Activated naive CD4-positive, alpha-beta T cell treated with anti-CD3 and anti-CD28 coated beads for 36 hours (primary cell): ENCODE measurements at regions not wholly inside any gene's neighbourhood (a gene's known extent, or its start where the extent isn't known, plus 50 kb on each side); places are given as distances from the start of the nearest gene placed in this dataset.

Experiments
- CTCF ChIA-PET: fragments of 350-600 bp; sonication (Branson Sonifier 250); formaldehyde crosslinking; loops from one replicate; lab custom pipeline; 2021; ENCODE audit warnings: antibody characterized with exemption; lab: Charles Lee
- DNase-seq: peaks from one replicate; pipeline ENCODE4 v3.0.0-alpha.2; 2020
- H3K27ac Mint-ChIP-seq: one replicate; pipeline ENCODE4 v1.8.0; 2021; ENCODE audit warnings: mild to moderate bottlenecking, mixed read lengths
- H3K27me3 Mint-ChIP-seq: one replicate; pipeline ENCODE4 v1.8.0; 2021; ENCODE audit warnings: low read depth, mixed read lengths
- H3K36me3 Mint-ChIP-seq: one replicate; pipeline ENCODE4 v1.8.0; 2021; ENCODE audit warnings: low read depth, mixed read lengths
- H3K4me1 Mint-ChIP-seq: one replicate; pipeline ENCODE4 v1.8.0; 2021; ENCODE audit warnings: low read depth, mixed read lengths
- H3K4me3 Mint-ChIP-seq: one replicate; pipeline ENCODE4 v1.8.0; 2021; ENCODE audit warnings: mild to moderate bottlenecking, moderate library complexity, mixed read lengths
- H3K9me3 Mint-ChIP-seq: one replicate; pipeline ENCODE4 v1.8.0; 2021; ENCODE audit warnings: mixed read lengths
- intact Hi-C: fragments of 100-400 bp; cut with micrococcal nuclease; formaldehyde crosslinking; loops from one replicate; pipeline ENCODE4 v1.15.1; 2023

DNA sequence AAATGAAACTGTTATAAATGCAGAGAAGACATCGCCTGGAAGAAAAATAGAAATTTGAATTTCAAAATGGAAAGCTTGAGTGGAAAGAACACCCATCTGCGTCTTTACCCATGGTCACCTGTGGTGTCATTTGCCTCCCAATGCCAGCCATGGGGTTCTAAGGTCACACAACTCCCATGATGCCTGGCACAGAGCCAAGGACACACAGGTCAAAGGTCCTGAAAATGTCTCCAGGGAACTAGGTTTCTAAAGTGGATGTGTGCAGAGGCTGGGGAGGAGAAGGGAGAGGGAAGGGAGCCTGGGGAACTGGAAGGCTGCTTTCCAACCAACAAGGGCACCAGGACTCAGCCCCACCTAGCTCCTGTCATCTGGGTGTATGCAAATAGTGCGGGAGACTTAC is 724.0 kb upstream of the TMEM132C start:
- CTCF ChIA-PET, result no interaction called here
- Mint-ChIP-seq H3K4me3 (no peak overlapping the region), H3K4me1 (no peaks in the 10 kb centered on the region), H3K27me3 (no peaks in the 10 kb centered on the region), H3K36me3 (no peaks in the 10 kb centered on the region), H3K9me3 (no peaks in the 10 kb centered on the region), H3K27ac (no peak overlapping the region)
- no peak for DNase-seq
- intact Hi-C loops, result no loop called here

DNA sequence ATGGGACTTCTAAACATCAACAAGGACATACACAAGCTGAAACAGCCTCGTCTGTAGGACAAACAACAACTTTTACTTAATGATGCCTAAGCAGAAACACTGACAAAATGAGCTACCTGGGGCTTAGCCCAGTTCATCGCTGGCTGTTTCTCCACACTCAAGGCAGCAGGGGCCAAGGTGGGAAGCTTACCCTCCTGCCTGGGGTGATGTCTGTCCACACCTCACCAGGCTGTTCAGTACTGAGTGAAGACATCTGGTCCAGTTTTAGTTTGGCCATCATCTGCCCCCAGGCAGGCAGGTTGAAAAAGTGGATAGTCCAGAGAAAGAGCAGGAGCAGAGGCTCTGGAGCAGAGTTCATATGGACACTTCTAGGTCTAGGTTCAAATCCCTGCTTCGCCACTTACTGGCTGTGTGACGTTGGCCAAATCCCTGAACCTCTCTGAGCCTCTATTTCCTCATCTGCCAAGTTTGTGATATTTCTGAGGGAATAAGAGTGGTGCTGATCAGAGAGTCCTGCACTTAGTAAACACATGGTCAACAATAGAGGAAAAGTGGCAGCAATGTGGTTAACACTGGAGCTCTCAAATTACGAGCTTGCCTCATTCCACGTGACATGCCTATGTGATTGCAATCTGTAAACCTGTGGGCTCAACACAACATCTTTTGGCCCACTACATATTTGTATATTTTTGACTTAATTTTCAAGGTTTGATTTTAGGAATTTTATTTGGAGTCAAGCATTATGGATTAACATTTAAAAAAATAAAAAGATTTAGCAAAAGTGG is 720.1 kb upstream of the TMEM132C start:
- CTCF ChIA-PET, result no interaction called here
- H3K9me3 Mint-ChIP-seq, result peaks cover under 1% of the 10 kb centered on the region
- no peak for DNase-seq
- no peak overlapping the region for H3K27ac Mint-ChIP-seq
- H3K36me3 Mint-ChIP-seq, result no peaks in the 10 kb centered on the region
- intact Hi-C loops, result no loop called here
- no peaks in the 10 kb centered on the region for H3K27me3 Mint-ChIP-seq
- H3K4me3 Mint-ChIP-seq, result no peak overlapping the region
- H3K4me1 Mint-ChIP-seq, result no peaks in the 10 kb centered on the region

DNA sequence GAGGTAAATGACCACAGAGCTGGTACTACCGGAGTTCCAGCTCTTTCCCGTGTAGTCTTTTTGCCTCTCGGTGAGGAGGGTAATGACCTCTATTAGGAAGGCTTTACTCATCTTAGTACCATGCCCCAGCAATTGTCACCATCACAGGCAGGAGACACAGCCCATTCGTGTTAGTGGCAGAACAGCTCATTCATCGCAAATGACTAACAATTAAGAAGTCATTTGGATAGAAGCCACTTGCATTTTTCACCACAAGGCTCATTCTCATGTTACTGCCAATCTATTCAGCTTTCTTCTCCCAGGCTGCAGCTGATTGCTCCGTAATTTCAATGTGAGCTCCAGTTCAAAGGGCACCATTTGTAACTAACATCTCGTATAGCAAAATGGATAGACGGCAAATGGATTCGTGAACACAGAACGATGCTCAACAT is 718.8 kb upstream of the TMEM132C start:
- intact Hi-C loops, result no loop called here
- H3K36me3 Mint-ChIP-seq, result no peaks in the 10 kb centered on the region
- peaks cover 10% of the 10 kb centered on the region for H3K9me3 Mint-ChIP-seq
- DNase-seq, result no peak
- no peak overlapping the region for H3K27ac Mint-ChIP-seq
- H3K4me3 Mint-ChIP-seq, result no peak overlapping the region
- H3K4me1 Mint-ChIP-seq, result no peaks in the 10 kb centered on the region
- CTCF ChIA-PET, result no interaction called here
- no peaks in the 10 kb centered on the region for H3K27me3 Mint-ChIP-seq

GRCh38 chr12:127550271-127550670 is 716.7 kb upstream of the TMEM132C start:
- intact Hi-C loops, result loop anchor here (10.0 kb wide), 1 partner anchor 385 kb away; no protein-coding TSS in a partner anchor
- Mint-ChIP-seq H3K4me3 (no peak overlapping the region), H3K27me3 (peaks cover 3% of the 10 kb centered on the region), H3K9me3 (peaks cover 12% of the 10 kb centered on the region), H3K27ac (no peak overlapping the region), H3K36me3 (no peaks in the 10 kb centered on the region), H3K4me1 (no peaks in the 10 kb centered on the region)
- no peak for DNase-seq
- CTCF ChIA-PET, result no interaction called here

- no peaks in the 10 kb centered on the region for H3K4me1 Mint-ChIP-seq
Measured at GRCh38 chr12:127552838-127553237, 714.1 kb upstream of the TMEM132C start.

DNA sequence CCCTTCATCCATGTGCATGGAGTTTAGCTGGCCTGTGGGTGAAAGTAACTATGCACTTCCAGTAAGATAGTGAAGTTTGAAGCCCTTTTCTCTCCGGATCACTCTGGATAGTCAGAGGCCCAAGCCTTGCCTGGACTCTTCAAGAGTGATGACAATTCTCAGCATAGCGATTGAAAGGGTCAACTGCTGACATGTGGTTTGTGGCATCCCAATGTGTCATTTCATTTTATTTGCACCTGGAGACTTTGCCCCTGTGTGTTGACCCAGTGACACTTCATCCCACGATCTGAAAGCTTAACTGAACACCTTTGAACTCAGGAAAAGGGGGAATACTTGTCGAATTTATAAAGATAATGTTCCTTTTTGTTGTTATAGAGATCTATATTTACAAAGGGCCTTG is 711.9 kb upstream of the TMEM132C start:
- Mint-ChIP-seq H3K36me3 (no peaks in the 10 kb centered on the region), H3K27ac (no peak overlapping the region), H3K27me3 (peaks cover 6% of the 10 kb centered on the region), H3K9me3 (peaks cover 13% of the 10 kb centered on the region), H3K4me3 (no peak overlapping the region), H3K4me1 (peaks cover 11% of the 10 kb centered on the region)
- CTCF ChIA-PET, result no interaction called here
- intact Hi-C loops, result loop anchor here (5.0 to 10.0 kb wide), 3 partner anchors 390 to 783 kb away; no protein-coding TSS in a partner anchor
- DNase-seq, result no peak

More at GRCh38 chr12:127552838-127553237, 714.1 kb upstream of the TMEM132C start:
- intact Hi-C loops, result loop anchor here (10.0 kb wide), 1 partner anchor 388 kb away; no protein-coding TSS in a partner anchor
- Mint-ChIP-seq H3K27ac (no peak overlapping the region), H3K9me3 (peaks cover 12% of the 10 kb centered on the region), H3K4me3 (no peak overlapping the region), H3K36me3 (no peaks in the 10 kb centered on the region), H3K27me3 (peaks cover 6% of the 10 kb centered on the region)
- DNase-seq, result no peak
- CTCF ChIA-PET, result no interaction called here

DNA sequence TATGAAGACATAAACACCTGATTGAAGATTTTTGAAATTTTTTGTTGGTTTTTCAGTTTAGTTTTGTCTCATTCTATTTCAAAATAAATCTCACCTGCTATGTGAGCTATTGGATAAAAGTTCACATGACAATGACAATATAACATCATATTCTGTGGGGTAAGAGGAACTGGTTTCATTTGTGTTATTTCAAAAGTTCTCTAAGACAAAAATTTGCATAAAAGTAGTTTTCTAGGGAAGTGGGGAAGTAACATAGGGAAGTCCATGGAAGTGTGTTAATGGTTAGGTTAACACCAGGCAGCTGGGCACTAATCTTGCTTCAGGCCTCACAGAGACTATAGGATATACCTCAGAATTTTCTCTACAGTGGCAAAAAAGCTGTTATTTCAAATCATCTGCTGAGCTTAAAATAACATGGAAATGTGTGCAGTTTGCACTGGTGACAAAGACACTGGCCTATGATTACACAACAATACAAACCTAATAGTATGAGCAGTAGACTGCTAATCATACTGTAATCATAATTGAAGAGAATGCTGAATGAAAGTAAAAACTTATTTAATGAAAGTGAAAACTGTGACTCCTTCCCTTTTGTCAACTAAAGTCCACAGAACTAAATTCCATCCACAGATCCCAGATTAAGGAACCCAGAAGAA is 710.6 kb upstream of the TMEM132C start:
- intact Hi-C loops, result loop anchor here (5.0 to 10.0 kb wide), 3 partner anchors 392 to 784 kb away; no protein-coding TSS in a partner anchor
- Mint-ChIP-seq H3K36me3 (no peaks in the 10 kb centered on the region), H3K27ac (no peak overlapping the region), H3K9me3 (peaks cover 13% of the 10 kb centered on the region), H3K4me1 (peaks cover 11% of the 10 kb centered on the region), H3K4me3 (no peak overlapping the region), H3K27me3 (peaks cover 6% of the 10 kb centered on the region)
- CTCF ChIA-PET, result no interaction called here
- no peak for DNase-seq

DNA sequence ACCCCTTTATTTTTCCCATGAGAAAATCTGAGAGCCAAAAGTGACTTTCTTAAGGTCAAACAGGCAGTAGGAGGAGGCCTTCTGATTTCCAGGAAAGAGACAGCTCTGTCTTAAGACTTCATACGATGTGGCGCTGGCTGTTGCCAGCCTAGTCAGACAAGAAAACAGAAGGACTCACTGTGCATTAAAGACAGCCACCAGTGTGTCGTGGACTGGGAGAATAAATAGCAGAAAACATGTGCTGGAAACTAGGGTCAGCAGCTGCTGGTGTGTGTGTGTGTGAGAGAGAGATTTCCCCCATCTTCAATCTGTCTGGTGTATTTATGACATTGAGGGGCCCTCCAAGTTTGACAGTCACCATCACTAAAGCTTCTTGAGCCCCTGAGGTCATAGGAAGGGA is 708.6 kb upstream of the TMEM132C start:
- Mint-ChIP-seq H3K4me1 (peaks cover 11% of the 10 kb centered on the region), H3K9me3 (peaks cover 3% of the 10 kb centered on the region), H3K27me3 (peaks cover 10% of the 10 kb centered on the region), H3K36me3 (no peaks in the 10 kb centered on the region), H3K4me3 (no peak overlapping the region), H3K27ac (no peak overlapping the region)
- no peak for DNase-seq
- CTCF ChIA-PET, result no interaction called here
- intact Hi-C loops, result loop anchor here (5.0 to 10.0 kb wide), 3 partner anchors 394 to 786 kb away; no protein-coding TSS in a partner anchor

- CTCF ChIA-PET, result no interaction called here
- Mint-ChIP-seq H3K9me3 (peaks cover 3% of the 10 kb centered on the region), H3K4me1 (peaks cover 11% of the 10 kb centered on the region), H3K27ac (peak overlapping the region; percentile 89), H3K27me3 (peaks cover 12% of the 10 kb centered on the region), H3K36me3 (no peaks in the 10 kb centered on the region), H3K4me3 (no peak overlapping the region)
- DNase-seq, result peak; percentile 87
- intact Hi-C loops, result loop anchor here (1.0 to 10.0 kb wide), 4 partner anchors 74 to 787 kb away; no protein-coding TSS in a partner anchor
Measured at GRCh38 chr12:127559349-127560040, 707.5 kb upstream of the TMEM132C start.

GRCh38 chr12:127560041-127560478 is 706.9 kb upstream of the TMEM132C start:
- DNase-seq, result no peak
- Mint-ChIP-seq H3K27ac (peak overlapping the region; percentile 77), H3K4me3 (no peak overlapping the region), H3K36me3 (no peaks in the 10 kb centered on the region), H3K9me3 (peaks cover 6% of the 10 kb centered on the region), H3K4me1 (peaks cover 11% of the 10 kb centered on the region), H3K27me3 (peaks cover 14% of the 10 kb centered on the region)
- CTCF ChIA-PET, result interaction anchor here (0.8 kb wide), 1 partner anchor 299 kb away, joined by 3 read pairs; no protein-coding TSS in a partner anchor
- intact Hi-C loops, result no loop called here

DNA sequence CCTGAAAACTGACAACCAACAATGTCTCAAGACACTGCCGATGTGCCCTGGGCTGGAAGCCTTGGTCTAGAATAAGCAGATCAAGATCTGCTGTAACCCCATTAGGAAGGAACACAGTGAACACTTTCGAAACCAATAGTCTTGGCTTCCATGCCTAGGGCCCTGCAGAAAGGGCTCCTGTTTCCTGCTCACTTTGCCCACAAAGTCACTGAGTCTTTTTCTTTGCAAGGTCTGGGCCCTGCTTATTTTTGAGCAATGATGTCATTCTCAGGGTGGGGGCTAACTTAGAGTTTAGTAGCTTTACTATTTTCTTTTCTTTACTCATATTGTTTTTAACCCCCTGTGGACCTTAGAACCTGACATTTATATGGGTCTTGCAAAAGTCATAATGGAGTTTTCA is 704.2 kb upstream of the TMEM132C start:
- no peak for DNase-seq
- intact Hi-C loops, result no loop called here
- Mint-ChIP-seq H3K27me3 (peaks cover 9% of the 10 kb centered on the region), H3K4me3 (no peak overlapping the region), H3K4me1 (peaks cover 11% of the 10 kb centered on the region), H3K36me3 (no peaks in the 10 kb centered on the region), H3K9me3 (peaks cover 6% of the 10 kb centered on the region), H3K27ac (no peak overlapping the region)
- CTCF ChIA-PET, result no interaction called here

DNA sequence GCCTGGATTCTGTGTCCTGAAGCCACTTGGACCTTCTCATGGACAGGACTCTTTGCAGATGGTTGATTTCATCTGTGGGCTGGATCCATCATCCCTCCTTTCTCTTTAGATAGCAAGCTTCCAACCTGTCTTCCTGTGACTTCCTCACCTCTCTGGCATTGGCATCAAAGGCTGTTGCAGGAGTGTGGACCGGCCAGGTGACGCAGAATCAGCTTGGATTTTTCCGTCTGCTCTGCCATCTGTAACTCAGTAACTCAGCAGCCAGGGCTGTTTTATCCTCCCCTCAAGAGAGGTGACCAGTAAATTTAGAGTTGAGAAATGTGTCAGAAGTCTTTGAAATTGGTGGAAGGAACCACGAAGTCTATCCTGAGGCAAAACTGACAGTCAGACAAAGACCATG is 701.7 kb upstream of the TMEM132C start:
- DNase-seq, result no peak
- Mint-ChIP-seq H3K27me3 (peaks cover 9% of the 10 kb centered on the region), H3K36me3 (no peaks in the 10 kb centered on the region), H3K27ac (no peak overlapping the region), H3K4me3 (no peak overlapping the region), H3K4me1 (no peaks in the 10 kb centered on the region), H3K9me3 (peaks cover 12% of the 10 kb centered on the region)
- CTCF ChIA-PET, result no interaction called here
- intact Hi-C loops, result no loop called here
